Bronchial epithelial cell (primary cell): ENCODE measurements at regions not wholly inside any gene's neighbourhood (a gene's known extent, or its start where the extent isn't known, plus 50 kb on each side); places are given as distances from the start of the nearest gene placed in this dataset.
A peak's percentile ranks its signal among the peaks of the same experiment; 100 is the strongest.

ENCODE experiments used
- DNase-seq: peaks from one replicate; pipeline ENCODE4 v3.0.0-alpha.2; 2010; ENCODE audit warnings: low read depth
- FAIRE-seq: peaks from 2 replicates; lab custom pipeline; 2011; peaks lifted over from hg19 to GRCh38; lab: Jason Lieb, UNC
- H3K27me3 ChIP-seq: 2 replicates; pipeline ENCODE4 v1.5.1; 2011; ENCODE audit warnings: low read length; ENCODE audit not compliant: control insufficient read depth, insufficient read depth
- H3K36me3 ChIP-seq: 2 replicates; pipeline ENCODE4 v1.5.1; 2011; ENCODE audit warnings: low read length; ENCODE audit not compliant: control insufficient read depth, insufficient read depth
- H3K4me3 ChIP-seq: 2 replicates; pipeline ENCODE4 v1.5.1; 2011; ENCODE audit warnings: mild to moderate bottlenecking, low read depth, low read length, control low read depth
- CTCF ChIP-seq: IDR thresholded peaks from 2 replicates; pipeline ENCODE4 v1.5.1; 2011; ENCODE audit warnings: mild to moderate bottlenecking, moderate library complexity, low read length, control low read depth, inconsistent platforms; ENCODE audit not compliant: insufficient read depth, severe bottlenecking

- H3K4me3 ChIP-seq: no peak overlapping the region
- TF ChIP-seq CTCF: no peak
- H3K36me3 ChIP-seq: no peaks in the 10 kb centered on the region
- FAIRE-seq (no peak), DNase-seq (no peak)
- no peaks in the 10 kb centered on the region for H3K27me3 ChIP-seq
Measured at GRCh38 chr17:79237448-79238053, 162.9 kb downstream of the ENGASE start.

- DNase-seq (no peak), FAIRE-seq (no peak)
- no peak overlapping the region for H3K4me3 ChIP-seq
- TF ChIP-seq CTCF: no peak
- H3K27me3 ChIP-seq: no peaks in the 10 kb centered on the region
- H3K36me3 ChIP-seq: no peaks in the 10 kb centered on the region
Measured at GRCh38 chr17:79235808-79236207, 161.2 kb downstream of the ENGASE start.

- DNase-seq: no peak
- Histone ChIP-seq H3K4me3 (no peak overlapping the region), H3K36me3 (no peaks in the 10 kb centered on the region), H3K27me3 (no peaks in the 10 kb centered on the region)
- no peak for TF ChIP-seq CTCF
- FAIRE-seq: no peak
Measured at GRCh38 chr17:79233916-79234551, 159.4 kb downstream of the ENGASE start.

- no peak for FAIRE-seq
- Histone ChIP-seq H3K4me3 (no peak overlapping the region), H3K36me3 (no peaks in the 10 kb centered on the region), H3K27me3 (no peaks in the 10 kb centered on the region)
- peak; percentile 7 for DNase-seq
- no peak for TF ChIP-seq CTCF
Measured at GRCh38 chr17:79232957-79233356, 158.3 kb downstream of the ENGASE start.

GRCh38 chr17:79231766-79232287 is 157.2 kb downstream of the ENGASE start:
- no peaks in the 10 kb centered on the region for H3K36me3 ChIP-seq
- H3K27me3 ChIP-seq: no peaks in the 10 kb centered on the region
- no peak for TF ChIP-seq CTCF
- no peak for FAIRE-seq
- H3K4me3 ChIP-seq: no peak overlapping the region
- peak; percentile 74 for DNase-seq
